ENCODE measurements at regions not wholly inside any gene's neighbourhood (a gene's known extent, or its start where the extent isn't known, plus 50 kb on each side); places are given as distances from the start of the nearest gene placed in this dataset.

DNA sequence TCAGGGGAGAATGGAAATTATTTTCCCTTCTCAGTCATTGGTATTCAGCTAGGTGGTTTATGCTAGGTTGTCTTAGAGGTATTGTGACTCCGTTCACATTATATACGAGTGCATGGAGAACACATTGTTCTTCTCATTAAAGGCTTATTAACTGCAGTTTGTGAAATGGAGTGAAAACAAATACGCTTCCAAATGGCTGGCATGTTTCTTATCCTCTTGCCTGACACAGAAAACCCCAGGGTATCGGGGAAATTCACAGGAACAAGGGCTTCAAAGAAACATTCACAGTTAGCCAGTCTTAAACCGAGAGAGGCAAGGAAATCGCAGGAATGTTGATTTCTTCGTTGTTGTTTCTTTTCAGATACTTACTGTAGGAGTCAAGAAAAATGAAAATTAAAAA is 1047.9 kb upstream of the RBFOX1 start:
- DNase-seq (ENCODE audit: low read depth), result no peak

DNA sequence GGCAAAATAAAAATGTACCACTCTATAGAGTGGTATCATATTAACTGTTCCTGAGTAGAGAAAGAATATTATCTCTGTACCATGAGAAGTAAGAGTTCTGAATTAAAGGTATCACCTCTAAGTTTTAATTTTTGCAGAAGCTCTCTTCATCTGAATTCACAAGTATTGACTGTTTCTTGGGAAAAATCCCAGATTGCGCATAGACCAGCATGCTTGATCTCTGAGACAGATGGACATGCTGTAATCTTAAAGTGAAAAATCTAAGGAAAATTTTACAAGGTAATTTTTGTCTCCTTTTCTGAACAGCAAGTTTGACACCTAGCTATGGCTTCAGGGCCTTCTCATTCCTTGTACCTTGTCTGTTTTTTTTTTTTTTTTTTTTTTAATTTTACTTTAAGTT is 1050.7 kb upstream of the RBFOX1 start:
- no peak for DNase-seq (ENCODE audit: low read depth)

GRCh38 chr16:6281274-6281673 is 1051.4 kb upstream of the RBFOX1 start:
- no peak for DNase-seq (ENCODE audit: low read depth)

DNA sequence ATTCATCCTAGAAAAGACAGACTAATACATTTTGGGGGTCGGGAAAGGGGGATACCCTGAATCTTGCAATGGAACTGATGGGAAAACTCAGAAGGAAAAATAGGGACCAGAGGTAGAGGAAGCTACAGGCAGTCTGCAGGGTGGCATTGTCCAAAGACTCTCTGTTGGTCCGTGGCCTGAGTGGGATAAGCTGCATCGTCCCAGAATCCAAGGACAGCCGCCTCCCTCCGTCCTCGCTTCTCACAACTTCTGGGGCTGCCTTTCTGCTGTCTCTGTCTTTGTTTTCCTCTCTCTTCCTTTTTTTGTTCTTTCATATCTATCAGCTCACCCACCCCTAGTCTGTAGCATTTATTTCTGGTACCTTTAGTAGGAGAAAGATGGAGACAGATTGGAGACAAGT is 1052.6 kb upstream of the RBFOX1 start:
- no peak for DNase-seq (ENCODE audit: low read depth)

GRCh38 chr16:6279286-6279685 is 1053.4 kb upstream of the RBFOX1 start:
- no peak for DNase-seq (ENCODE audit: low read depth)

DNA sequence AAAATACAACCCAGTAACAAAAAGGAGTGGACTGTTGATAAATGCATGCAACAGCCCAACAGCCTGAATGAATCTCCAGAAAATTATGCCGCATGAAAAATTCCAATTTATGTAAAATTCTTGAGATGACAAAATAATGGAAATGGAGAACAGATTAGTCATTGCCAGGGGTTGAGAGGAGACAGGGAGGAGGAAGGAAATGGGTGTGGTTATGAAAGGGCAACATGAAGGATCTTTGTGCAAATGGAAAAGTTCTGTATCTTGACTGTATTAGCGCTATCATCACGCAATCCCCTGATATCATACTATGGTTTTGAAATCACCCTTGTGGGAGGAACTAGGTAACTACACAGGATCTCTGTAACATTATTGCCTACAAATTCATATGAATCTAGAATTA is 1058.3 kb upstream of the RBFOX1 start:
- DNase-seq (ENCODE audit: low read depth), result no peak

DNA sequence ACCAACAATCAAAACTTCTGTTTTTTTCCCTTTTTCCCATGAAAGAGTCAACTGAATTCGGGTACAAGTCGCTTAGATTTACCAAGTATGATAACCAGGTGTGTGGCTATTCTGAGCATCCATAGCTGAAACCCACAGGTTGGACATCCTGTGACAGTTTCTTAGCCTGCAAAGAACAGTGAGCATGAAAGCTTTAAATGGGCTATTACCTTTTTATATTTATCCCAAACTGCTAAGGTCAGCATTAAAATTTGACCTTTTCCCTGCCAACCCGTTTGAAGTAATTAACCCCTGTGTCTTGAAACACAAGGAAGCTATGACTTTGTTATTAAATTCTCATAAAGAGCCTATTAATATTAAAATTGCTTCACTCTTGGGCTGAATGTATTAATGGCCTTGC is 1065.0 kb upstream of the RBFOX1 start:
- DNase-seq (ENCODE audit: low read depth), result no peak

GRCh38 chr16:6266703-6267102 is 1065.9 kb upstream of the RBFOX1 start:
- no peak for DNase-seq (ENCODE audit: low read depth)

- DNase-seq (ENCODE audit: low read depth), result no peak
Measured at GRCh38 chr16:6265968-6266367, 1066.7 kb upstream of the RBFOX1 start.

DNA sequence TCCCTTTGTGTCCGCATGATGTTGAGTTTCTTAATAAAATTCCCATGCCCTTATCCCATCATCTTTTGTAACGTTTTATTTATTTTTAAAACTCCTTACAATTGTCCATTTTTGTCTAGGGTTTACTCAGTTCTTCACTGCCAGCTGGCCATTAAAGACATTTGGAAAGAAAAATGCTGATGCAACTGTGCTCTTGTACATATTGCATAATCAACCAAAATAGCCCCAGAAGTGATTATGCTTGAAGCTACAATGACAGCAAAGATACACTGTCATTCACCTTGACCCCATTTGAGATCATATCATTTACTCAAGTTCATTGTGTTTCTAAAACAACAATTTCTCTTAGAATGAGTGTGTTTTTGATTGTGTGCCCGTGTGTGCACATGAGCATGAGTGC is 1074.6 kb upstream of the RBFOX1 start:
- DNase-seq (ENCODE audit: low read depth), result no peak

DNA sequence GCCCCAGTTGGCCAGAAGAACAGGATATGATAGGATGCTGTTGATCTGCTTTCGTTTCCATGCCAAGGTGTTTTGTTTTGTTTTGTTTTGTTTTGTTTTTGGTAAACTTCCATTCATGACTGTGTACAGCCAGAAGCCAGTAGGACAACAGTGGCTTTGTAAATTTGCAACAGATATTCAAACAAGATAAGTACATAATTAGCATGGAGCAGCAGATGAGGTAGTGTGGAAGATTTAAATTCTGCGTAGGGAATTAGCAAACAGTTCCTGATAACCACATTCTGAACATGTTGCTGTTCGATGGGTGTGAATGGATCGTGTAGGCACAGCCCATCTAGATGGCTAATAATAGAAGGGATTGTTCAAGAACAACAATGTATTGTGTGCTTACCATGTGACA is 1080.1 kb upstream of the RBFOX1 start:
- no peak for DNase-seq (ENCODE audit: low read depth)

DNA sequence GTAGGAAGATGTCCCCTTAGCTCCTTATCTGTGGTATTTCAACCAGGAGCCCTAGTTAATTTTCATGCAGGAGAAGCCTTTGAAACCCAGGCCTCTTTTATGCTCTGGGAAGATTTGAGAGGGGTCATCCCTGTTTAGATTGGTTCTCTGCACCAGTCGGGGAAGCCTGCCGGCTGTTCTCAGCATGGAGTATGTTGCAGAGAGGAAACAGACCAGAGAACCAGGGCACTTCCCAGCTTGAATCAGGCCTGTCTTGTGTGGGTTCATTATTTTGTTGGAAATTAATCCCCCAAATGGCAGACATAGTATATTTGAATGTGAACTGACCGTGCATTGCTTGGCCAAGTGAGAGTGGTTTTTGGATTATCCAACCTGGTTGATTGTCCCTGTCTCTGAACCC is 1082.1 kb upstream of the RBFOX1 start:
- DNase-seq (ENCODE audit: low read depth), result no peak

DNA sequence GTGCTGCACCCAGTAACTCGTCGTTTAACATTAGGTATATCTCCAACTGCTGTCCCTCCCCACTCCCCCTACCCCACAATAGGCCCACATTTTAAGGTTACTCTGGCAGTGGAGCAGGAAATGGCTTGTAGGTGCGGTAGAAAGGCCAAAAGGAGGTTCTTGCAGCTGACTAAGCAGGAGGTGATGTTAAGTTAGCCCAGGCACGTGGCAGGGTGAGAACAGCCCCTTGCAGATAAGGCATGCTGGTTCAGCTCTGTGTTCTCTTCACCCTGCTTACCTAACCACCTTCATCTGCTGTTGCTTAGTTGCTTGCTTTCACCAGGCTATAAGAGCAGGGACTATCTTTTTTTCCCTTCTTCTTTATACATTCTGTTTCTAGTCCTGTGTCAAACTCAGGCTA is 1082.8 kb upstream of the RBFOX1 start:
- DNase-seq (ENCODE audit: low read depth), result no peak

- no peak for DNase-seq (ENCODE audit: low read depth)
Measured at GRCh38 chr16:6248199-6248598, 1084.4 kb upstream of the RBFOX1 start.

- no peak for DNase-seq (ENCODE audit: low read depth)
Measured at GRCh38 chr16:6247775-6248174, 1084.9 kb upstream of the RBFOX1 start.

DNA sequence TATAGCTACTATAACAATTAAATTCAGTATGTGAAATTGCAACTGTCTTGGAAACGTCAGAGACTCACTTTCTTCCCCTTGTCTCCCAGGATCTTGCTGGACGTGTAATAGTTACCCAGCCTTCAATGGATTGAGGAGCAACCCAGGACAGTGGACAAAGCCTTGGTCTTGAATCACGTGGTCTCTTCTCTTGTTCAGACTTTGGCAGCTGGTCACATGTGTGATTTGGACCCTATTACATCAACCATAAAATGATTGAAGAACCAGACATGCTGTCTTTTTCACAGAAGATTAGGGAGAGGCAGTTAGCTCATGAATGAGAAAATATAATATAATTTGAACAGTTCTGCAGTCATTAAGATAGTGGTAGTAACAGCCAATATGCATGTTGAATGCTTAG is 1085.5 kb upstream of the RBFOX1 start:
- no peak for DNase-seq (ENCODE audit: low read depth)

- DNase-seq (ENCODE audit: low read depth), result no peak
Measured at GRCh38 chr16:6246266-6246665, 1086.4 kb upstream of the RBFOX1 start.

GRCh38 chr16:6232056-6232455 is 1100.6 kb upstream of the RBFOX1 start:
- no peak for DNase-seq (ENCODE audit: low read depth)

DNA sequence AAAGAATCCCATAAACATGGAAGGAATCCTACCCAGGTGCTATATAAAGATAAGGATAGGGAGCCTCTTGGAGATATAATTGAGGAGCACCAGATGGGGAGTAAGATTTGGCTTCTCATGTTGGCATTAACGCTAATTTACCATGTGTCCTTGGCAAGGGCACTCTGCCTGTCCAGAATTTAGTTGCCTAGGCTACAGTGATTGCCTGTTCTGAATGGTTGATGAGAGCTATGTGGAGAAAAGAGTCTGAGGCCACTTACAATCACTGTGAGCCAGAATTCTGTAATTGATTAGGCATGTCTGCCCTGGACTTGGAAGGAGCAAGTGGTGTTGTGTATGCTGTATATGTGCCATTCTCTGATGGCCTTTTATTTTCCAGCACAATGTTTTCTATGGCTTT is 1101.2 kb upstream of the RBFOX1 start:
- DNase-seq (ENCODE audit: low read depth), result no peak

GRCh38 chr16:6229186-6229585 is 1103.5 kb upstream of the RBFOX1 start:
- DNase-seq (ENCODE audit: low read depth), result no peak

GRCh38 chr16:6218855-6219254 is 1113.8 kb upstream of the RBFOX1 start:
- no peak for DNase-seq (ENCODE audit: low read depth)

GRCh38 chr16:6216836-6217235 is 1115.8 kb upstream of the RBFOX1 start:
- DNase-seq (ENCODE audit: low read depth), result no peak

DNA sequence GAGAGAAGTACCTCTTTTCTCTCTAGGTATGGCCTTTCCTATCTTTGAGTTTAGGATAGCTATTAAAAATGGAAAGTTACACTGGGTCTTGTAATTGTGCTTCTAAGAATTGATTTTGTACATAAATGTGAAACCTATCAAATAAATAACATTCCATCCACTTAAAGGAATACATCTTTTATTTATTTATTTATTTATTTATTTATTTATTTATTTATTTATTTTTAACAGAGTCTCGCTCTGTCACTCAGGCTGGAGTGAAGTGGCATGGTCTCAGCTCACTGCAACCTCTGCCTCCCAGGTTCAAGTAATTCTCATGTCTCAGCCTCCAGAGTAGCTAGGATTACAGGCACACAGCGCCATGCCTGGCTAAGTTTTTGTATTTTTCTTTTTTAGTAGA is 1114.0 kb upstream of the EEF2KMT start:
- DNase-seq (ENCODE audit: low read depth), result no peak

DNA sequence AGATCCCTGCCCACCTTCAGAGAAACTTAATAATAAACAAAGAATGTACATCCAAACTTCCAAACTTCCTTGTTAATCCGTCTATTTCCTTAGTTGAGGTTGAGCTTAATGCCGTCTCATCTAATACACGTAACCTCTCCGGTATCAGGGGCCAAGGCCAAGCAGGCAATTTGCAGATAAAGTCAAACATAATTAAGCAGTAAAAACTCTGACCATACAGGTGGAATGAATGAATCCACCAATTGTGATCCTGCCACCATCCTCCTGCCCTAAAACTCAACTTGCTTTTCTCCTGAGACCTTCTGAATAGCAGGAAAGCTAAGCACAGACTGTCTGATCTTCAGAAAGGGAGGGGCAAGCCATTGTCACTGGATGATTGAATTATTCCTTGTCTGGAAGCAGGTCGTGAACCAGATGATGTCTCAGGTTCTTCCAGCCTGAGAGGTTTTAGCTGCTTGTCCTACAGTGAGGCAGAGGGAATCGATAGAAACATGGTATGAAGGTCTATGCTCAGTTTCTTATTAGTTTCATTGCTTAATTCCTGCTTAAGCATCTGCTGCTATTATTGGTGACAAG is 1111.8 kb upstream of the EEF2KMT start:
- no peak for DNase-seq (ENCODE audit: low read depth)

DNA sequence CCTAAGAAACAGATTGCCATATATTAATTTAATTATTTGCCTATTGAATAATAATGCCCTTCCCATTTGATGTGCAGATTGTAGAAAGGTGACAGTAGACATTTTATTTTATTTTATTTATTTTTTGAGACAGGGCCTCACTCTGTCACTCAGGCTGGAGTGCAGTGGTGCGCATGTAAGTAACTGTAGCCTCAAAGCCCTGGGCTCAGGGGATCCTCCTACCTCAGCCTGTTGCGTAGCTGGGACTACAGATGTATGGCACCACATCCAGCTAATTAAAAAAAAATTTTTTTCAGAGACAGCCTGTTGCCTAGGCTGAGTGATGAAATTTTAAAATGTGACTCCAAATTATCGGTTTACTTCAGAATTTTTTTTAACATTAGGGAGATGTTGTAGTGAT is 1110.0 kb upstream of the EEF2KMT start:
- DNase-seq (ENCODE audit: low read depth), result no peak

Data from activated T-helper 9 cell treated with anti-CD3 and anti-CD28 coated beads, Interleukin-2, amount 50 U/mL, for 16 hours (primary cell).